GM19023 (cell line): ENCODE measurements at regions not wholly inside any gene's neighbourhood (a gene's known extent, or its start where the extent isn't known, plus 50 kb on each side); places are given as distances from the start of the nearest gene placed in this dataset.
"Not testable (repeated sequence)": the region's sequence is repeated elsewhere in the genome, so short reads cannot be mapped to it uniquely, and the experiment has no call there.

ENCODE experiments used
- ATAC-seq: cut with Tn5 transposase; IDR thresholded peaks from one replicate; pipeline ENCODE4 v1.9.1; 2021; ENCODE audit warnings: mild to moderate bottlenecking, moderate library complexity; ENCODE audit not compliant: unreplicated experiment

- ATAC-seq: no peak
These were observed 64.9 kb downstream of the FAM170A start for GRCh38 chr5:119694284-119694683.

- ATAC-seq: no peak
These were observed 76.7 kb downstream of the FAM170A start for GRCh38 chr5:119706049-119706448.

DNA sequence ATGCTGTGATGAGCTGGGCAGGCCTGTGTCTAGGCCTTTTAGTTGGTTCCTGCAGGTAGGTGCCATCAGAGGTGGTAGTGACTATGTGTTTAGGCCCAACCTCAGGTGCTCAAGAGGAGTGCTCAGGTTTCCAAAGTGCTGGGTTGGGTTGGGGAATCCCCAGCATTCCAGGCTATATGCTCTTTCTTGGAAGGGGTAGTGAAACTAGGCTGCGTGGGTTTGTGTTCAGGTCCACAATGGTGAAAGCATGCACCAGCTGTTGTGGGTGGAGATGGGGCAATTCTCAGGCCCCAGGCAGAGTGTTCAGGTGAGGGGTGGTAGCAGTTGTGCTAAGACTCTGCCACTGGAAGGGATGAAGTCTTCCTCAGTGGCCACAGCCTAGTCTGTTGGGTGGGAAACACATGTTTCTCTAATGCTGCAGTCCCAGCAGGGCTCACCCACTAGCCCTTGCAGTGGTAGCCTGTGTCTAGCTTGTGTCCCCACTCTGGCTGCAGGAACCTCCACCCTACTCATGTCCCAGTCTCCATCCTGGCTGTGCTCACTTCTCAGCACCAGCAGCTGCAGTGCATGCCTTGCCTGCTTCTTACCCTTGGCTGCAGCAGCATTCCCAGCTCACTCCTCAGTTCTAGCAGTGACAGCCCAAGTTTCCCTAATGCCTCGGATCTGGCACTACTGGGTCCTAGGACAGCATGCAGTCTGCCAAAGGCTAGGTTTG lies 78.9 kb downstream of the FAM170A start:
- ATAC-seq: no peak

DNA sequence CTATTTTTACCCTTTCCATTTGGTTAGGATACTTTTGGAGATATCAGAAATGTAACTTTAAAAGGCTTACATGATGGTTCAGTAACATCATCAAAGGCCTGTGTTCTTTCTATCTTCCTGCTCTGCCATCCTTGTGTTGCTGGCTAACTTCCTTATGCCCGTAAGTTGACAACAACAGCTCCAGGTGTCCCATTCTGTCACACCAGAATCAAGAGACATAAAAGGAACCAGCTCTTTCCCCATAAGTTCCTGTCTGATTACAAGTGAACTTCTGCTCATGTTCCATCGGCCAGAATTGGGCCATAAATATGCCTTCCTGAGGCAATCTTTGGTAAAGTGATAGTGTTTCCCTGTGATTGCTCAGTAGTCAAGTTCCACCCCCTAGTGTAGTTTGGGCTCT lies 92.4 kb downstream of the FAM170A start:
- no peak for ATAC-seq

DNA sequence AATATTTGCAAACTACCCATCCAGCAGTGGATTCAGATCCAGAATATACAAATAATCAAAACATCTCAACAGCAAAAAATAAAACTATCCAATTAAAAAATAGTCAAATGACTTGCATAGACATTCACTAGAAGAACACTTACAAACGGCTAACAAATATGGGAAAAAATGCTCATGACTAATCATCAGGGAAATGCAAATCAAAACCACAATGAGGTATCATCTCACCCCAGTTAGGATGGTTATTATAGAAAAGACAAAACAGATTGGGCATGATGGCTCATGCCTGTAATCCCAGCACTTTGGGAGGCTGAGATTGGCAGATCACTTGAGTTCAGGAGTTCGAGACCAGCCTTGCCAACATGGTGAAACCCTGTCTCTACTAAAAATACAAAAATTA lies 95.9 kb downstream of the FAM170A start:
- not testable (repeated sequence) for ATAC-seq

DNA sequence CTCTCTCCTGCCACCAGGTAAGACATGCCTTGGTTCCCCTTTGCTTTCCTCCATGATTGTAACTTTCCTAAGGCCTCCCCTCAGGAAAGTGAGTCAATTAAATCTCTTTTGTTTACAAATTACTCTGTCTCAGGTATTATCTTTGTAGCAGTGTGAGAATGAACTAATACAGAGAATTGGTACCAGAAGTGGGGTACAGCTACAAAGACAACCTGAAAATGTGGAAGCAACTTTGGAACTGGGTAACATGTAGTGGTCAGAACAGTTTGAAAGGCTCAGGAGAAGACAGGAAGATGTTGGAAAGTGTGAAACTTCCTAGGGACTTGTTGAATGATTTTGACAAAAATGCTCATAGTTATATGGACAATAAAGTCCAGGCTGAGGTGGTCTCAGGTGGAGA lies 97.2 kb downstream of the FAM170A start:
- no peak for ATAC-seq

DNA sequence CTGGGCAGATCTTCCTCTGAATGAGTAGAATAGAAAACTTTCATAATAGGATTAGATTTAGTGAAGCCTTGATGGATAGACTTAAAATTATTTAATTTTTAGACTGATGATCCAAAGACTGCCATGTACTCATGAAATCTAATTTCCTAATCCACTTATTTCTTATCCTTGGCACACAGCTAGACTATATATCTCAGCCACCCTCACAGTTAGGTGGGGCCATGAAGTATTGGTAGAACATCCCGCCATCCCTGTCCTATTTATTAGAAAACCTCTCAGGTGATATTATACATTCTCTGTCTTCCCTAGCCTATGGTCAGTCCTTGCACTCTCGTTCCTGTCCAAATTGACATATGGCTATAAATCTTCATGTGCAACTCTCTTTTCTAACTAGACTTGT lies 110.9 kb downstream of the FAM170A start:
- no peak for ATAC-seq

GRCh38 chr5:119741691-119742090 lies 112.3 kb downstream of the FAM170A start:
- no peak for ATAC-seq

DNA sequence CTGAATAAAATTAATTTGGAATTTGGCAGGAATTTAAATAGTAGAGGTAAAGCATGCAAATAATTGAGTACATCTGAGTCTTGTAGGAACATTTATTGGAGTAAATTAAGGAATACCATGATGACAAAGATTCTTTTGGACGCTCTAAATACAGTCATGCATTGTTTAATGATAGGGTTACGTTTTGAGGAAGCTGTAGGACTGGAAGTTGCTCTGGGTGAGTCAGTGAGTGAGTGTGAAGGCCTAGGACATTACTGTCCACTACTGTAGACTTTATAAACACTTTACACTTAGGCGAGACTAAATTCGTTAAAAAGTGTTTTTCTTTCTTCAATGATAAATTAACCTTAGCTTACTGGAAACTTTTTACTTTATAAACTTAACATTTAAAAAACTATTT lies 113.0 kb downstream of the FAM170A start:
- ATAC-seq: no peak

- peak; percentile 84 for ATAC-seq
These were observed 114.6 kb downstream of the FAM170A start for GRCh38 chr5:119743927-119744326.

DNA sequence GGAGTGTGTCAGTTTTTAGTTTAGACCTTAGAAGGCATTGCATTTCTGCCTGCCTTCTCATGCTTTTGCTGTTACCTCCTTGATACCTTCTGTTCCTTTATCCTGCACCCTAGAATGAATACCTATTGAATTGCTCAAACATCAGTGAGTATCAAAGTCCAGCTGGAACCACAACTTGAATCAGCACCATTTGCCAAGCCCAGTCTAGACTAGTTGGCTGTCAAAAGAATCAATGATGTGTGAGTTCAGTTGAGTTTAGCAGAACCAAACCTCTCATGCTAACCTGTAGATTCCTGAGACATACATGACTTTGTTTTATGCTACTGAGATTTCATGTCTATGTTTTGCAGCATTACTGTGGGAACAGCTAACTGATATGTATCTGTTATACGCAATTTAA lies 116.6 kb downstream of the FAM170A start:
- no peak for ATAC-seq

GRCh38 chr5:119746984-119747383 lies 117.6 kb downstream of the FAM170A start:
- no peak for ATAC-seq

GRCh38 chr5:119750887-119751733 lies 121.8 kb downstream of the FAM170A start:
- ATAC-seq: no peak

GRCh38 chr5:119751734-119752094 lies 122.4 kb downstream of the FAM170A start:
- ATAC-seq: no peak

- ATAC-seq: no peak
These were observed 123.8 kb downstream of the FAM170A start for GRCh38 chr5:119752921-119753886.

- not testable (repeated sequence) for ATAC-seq
These were observed 125.5 kb downstream of the FAM170A start for GRCh38 chr5:119754825-119755224.

DNA sequence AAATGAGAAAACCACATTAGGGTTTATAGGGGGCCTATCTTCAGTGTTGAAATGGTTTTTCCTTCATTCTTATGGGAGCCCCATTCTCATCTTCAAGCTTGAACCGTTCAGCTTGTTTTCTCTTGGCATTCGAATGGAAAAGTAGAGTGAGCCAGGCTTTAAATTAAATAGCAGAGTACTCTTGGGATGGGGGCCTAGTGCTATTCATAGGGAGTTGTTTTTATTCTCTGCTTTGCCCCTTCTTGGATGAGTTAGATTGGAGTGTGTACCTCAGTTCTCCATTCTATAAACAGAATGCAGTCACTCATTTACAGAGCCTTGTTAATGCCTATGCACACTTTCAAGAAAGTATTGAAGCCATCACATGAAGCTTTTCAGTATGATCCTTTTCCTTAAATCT lies 127.9 kb downstream of the FAM170A start:
- ATAC-seq: no peak

- ATAC-seq: not testable (repeated sequence)
These were observed 140.6 kb downstream of the FAM170A start for GRCh38 chr5:119769695-119770693.

DNA sequence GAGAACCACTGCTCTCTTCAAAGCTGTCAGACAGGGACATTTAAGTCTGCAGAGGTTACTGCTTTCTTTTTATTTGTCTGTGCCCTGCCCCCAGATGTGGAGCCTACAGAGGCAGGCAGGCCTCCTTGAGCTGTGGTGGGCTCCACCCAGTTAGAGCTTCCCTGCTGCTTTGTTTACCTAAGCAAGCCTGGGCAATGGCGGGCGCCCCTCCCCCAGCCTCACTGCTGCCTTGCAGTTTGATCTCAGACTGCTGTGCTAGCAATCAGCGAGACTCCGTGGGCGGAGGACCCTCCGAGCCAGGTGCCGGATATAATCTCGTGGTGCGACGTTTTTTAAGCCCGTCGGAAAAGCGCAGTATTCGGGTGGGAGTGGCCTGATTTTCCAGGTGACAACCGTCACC lies 150.8 kb downstream of the FAM170A start:
- ATAC-seq: not testable (repeated sequence)

DNA sequence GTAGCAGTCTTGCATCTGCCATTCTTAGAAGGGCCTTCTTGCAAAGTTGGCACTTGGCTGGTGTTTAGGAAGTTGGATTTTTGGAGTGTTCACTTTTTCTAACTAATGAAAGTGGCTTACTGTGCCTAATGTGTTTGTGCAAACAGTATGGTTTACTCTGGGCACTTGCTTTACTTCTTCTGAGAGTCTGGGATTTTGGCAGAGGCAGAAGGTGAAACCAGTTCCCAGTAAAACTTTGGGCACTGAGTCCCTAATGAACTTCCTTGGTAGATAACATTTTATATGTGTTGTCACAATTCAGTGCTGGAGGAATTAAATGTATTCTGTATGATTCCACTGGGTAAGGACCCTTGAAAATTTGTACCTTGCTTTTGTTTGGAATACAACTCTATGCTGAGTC lies 155.7 kb downstream of the FAM170A start:
- ATAC-seq: no peak
